T follicular helper cell (primary cell): ENCODE measurements at regions not wholly inside any gene's neighbourhood (a gene's known extent, or its start where the extent isn't known, plus 50 kb on each side); places are given as distances from the start of the nearest gene placed in this dataset.

Experiments
- DNase-seq: peaks from one replicate; pipeline ENCODE4 v3.0.0-alpha.2; 2020; ENCODE audit warnings: low read depth

DNA sequence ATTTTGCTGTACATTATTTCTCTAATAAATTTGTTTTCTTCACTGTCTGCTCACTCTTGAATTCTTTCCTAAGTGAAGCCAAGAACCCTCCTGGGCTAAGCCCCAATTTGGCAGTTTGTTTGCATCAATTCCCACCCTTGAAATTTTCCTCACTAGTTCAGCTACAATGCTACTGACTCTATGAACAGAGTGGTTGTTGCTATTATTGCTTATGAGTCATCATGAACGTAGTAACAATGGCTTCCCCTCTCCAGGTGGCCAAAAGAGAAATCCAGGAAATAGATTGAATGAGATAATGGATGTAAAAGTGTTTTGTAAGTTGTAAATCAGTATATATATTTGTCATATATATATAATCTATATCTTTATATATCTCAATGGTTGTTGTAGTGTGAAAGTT lies 193.0 kb downstream of the URB2 start:
- DNase-seq, result no peak

DNA sequence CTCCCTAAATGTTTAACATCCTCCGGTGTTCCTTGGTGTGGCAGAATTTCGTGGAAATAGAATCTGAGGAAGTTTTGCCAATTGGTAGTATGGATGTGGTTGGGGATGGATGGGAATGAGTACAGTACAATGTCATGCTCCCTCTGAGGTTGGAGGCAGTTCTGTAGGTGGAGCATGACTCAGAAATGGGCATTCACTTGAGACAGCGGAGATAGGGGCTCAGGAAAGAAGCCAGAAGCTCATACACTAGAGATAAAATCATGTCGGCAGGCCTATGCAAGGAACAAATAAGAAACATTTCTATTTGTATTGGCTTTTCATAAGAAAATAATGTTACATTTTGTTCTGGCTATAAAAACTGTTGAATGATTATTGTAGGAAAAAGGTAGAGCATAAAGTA lies 196.0 kb downstream of the URB2 start:
- no peak for DNase-seq

GRCh38 chr1:229825042-229825441 lies 199.0 kb downstream of the URB2 start:
- no peak for DNase-seq

DNA sequence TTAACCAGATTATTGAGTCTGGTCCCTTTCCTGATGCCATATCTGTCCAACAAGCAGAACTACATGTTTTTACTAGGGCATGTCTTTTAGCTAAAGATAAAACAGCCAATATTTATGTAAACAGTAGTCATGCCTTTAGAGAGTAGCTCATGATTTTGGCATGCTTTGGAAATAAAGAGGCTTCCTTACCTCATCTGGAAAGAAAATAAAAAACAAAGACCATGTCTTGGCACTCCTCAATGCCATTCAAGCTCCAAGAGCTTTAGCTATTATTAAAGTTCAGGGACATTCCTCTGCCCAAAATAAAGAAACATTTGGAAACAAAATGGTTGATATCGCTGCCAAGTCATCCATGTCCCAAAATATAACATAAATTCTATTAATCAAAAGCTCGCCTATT lies 202.4 kb downstream of the URB2 start:
- no peak for DNase-seq

DNA sequence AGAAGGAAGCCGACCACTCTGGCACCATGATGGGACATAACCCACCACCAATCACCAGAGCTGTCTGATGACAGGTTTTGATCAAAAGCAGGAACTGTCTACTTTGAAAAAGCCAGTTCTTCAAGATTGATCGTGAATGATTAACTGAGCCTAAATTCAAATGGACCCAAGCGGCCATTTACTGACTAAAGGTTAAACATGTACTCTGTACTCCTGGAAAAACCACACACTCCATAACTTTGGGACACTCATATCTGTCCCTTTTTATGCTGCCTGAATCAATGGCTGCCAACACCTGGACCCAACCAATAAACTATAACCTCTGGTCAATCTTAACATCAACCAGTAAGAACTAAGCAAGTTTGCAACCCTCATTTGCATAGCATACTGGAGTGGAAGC lies 206.6 kb downstream of the URB2 start:
- DNase-seq, result no peak

GRCh38 chr1:229834230-229834629 lies 208.2 kb downstream of the URB2 start:
- DNase-seq, result no peak

GRCh38 chr1:229835226-229835625 lies 209.2 kb downstream of the URB2 start:
- no peak for DNase-seq

GRCh38 chr1:229836324-229836723 lies 210.3 kb downstream of the URB2 start:
- DNase-seq, result no peak

GRCh38 chr1:229838204-229838603 lies 212.2 kb downstream of the URB2 start:
- no peak for DNase-seq

GRCh38 chr1:229839800-229840199 lies 213.8 kb downstream of the URB2 start:
- no peak for DNase-seq

- no peak for DNase-seq
Measured at GRCh38 chr1:229841230-229841629, 215.2 kb downstream of the URB2 start.

- DNase-seq, result no peak
Measured at GRCh38 chr1:229842302-229843255, 216.5 kb downstream of the URB2 start.

DNA sequence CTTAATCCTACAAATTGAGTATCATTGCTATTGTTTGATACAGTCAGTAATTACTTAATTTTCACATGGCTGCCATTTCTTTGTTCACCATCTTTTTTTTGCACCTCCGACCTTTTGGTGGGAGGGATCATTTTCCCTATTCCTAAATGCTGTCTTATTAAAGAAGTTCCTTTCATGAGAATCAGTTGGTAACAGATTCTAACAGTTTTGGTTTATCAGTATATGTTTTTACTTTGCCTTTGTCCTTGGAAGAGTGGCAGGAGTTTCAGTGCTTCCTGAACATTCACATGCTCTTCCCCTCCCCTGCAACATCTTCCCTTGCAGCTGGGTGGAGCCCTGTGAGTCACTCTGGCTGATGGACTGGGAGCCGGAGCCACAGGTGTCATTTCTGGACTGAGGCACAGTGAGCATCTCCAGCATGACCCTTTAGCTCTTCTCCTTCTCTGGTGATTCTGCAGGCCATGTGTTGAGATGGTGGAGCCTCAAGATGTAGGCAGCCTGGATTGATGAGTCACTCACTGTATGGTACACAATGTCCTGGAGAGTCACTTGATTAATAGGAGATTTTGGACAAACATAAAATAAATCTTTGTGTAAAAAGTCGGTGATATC lies 217.7 kb downstream of the URB2 start:
- DNase-seq, result no peak

DNA sequence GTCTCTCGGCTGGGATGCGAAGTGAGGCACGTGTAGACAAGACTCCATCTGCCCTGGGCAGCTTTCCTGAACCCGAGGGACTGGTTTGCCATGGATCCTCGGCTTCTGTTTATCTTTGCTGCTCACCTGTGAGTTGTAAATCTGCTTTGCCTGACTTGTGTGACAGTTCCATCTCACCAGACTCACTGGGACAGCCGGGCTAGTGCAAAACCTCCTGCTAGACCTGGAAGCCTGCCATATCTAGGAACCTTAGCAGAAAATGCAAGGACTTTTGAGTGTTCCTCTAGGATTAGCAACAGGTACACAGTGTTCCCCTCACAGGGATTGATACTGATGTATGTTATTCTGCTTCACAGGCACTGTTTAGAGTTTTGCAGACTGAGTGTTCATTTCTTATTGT lies 218.6 kb downstream of the URB2 start:
- DNase-seq, result no peak

GRCh38 chr1:229845410-229846138 lies 219.5 kb downstream of the URB2 start:
- DNase-seq, result no peak

- no peak for DNase-seq
Measured at GRCh38 chr1:229846351-229846750, 220.3 kb downstream of the URB2 start.

GRCh38 chr1:229848752-229849677 lies 218.0 kb upstream of the GALNT2 start:
- no peak for DNase-seq

GRCh38 chr1:229851511-229851910 lies 215.5 kb upstream of the GALNT2 start:
- DNase-seq, result no peak

- no peak for DNase-seq
Measured at GRCh38 chr1:229853751-229854150, 213.3 kb upstream of the GALNT2 start.

DNA sequence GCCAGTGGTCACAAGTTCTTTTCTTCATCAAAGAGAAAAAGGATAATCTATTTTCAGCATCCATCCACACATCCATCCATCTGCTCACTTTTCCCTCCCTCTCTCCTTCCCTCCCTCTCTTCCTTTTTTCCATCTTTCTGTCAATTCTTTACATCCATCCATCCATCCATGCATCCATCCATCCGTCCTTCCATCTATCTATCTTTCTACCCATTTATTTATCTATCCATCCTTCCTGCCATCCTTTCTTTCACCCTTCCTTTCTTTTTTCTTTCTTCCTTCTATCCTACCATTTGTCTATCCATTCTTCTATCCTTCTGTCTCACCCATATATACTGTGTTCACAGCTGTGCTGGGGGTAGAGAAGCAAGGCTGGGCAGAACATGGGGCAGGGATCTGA lies 212.4 kb upstream of the GALNT2 start:
- DNase-seq, result no peak

- DNase-seq, result no peak
Measured at GRCh38 chr1:229856009-229856650, 210.9 kb upstream of the GALNT2 start.
